ENCODE measurements at regions not wholly inside any gene's neighbourhood (a gene's known extent, or its start where the extent isn't known, plus 50 kb on each side); places are given as distances from the start of the nearest gene placed in this dataset.
A peak's percentile ranks its signal among the peaks of the same experiment; 100 is the strongest.

GRCh38 chr12:72792889-72793288 lies 520.7 kb downstream of the TRHDE start:
- peak; percentile 43 for ATAC-seq (ENCODE audit: low read depth)
- Mint-ChIP-seq H3K27ac (no peak overlapping the region), H3K27me3 (no peaks in the 10 kb centered on the region)

GRCh38 chr12:72793796-72794195 lies 521.6 kb downstream of the TRHDE start:
- Mint-ChIP-seq H3K4me3 (no peak overlapping the region), H3K36me3 (no peaks in the 10 kb centered on the region), H3K4me1 (peaks cover 3% of the 10 kb centered on the region), H3K27ac (no peak overlapping the region), H3K27me3 (no peaks in the 10 kb centered on the region), H3K9me3 (peaks cover 2% of the 10 kb centered on the region)
- DNase-seq (ENCODE audit: low spot score in 2 of 2), result no peak
- ATAC-seq (ENCODE audit: low read depth), result no peak

More at GRCh38 chr12:72792889-72793288, 520.7 kb downstream of the TRHDE start:
- Mint-ChIP-seq H3K4me3 (no peak overlapping the region), H3K4me1 (peaks cover 3% of the 10 kb centered on the region), H3K9me3 (peaks cover 2% of the 10 kb centered on the region), H3K36me3 (no peaks in the 10 kb centered on the region)
- no peak for DNase-seq (ENCODE audit: low spot score in 2 of 2)

- Mint-ChIP-seq H3K9me3 (peaks cover 10% of the 10 kb centered on the region), H3K4me1 (no peaks in the 10 kb centered on the region), H3K27me3 (no peaks in the 10 kb centered on the region), H3K36me3 (peaks cover 1% of the 10 kb centered on the region), H3K27ac (no peak overlapping the region), H3K4me3 (no peak overlapping the region)
- DNase-seq (ENCODE audit: low spot score in 2 of 2) (no peak), ATAC-seq (ENCODE audit: low read depth) (no peak)
Measured at GRCh38 chr12:72815421-72815820, 543.3 kb downstream of the TRHDE start.

GRCh38 chr12:72828662-72829324 lies 556.6 kb downstream of the TRHDE start:
- ATAC-seq (ENCODE audit: low read depth), result no peak
- Mint-ChIP-seq H3K36me3 (no peaks in the 10 kb centered on the region), H3K9me3 (no peaks in the 10 kb centered on the region), H3K4me1 (no peaks in the 10 kb centered on the region), H3K27ac (no peak overlapping the region), H3K4me3 (no peak overlapping the region), H3K27me3 (no peaks in the 10 kb centered on the region)
- DNase-seq (ENCODE audit: low spot score in 2 of 2), result no peak

GRCh38 chr12:72829838-72830237 lies 557.7 kb downstream of the TRHDE start:
- Mint-ChIP-seq H3K27me3 (no peaks in the 10 kb centered on the region), H3K27ac (no peak overlapping the region), H3K36me3 (no peaks in the 10 kb centered on the region), H3K4me3 (no peak overlapping the region), H3K4me1 (no peaks in the 10 kb centered on the region), H3K9me3 (peaks cover 2% of the 10 kb centered on the region)
- DNase-seq (ENCODE audit: low spot score in 2 of 2), result no peak
- ATAC-seq (ENCODE audit: low read depth), result no peak

- Mint-ChIP-seq H3K36me3 (no peaks in the 10 kb centered on the region), H3K27ac (no peak overlapping the region), H3K4me1 (no peaks in the 10 kb centered on the region), H3K27me3 (no peaks in the 10 kb centered on the region), H3K4me3 (no peak overlapping the region), H3K9me3 (peaks cover 2% of the 10 kb centered on the region)
- DNase-seq (ENCODE audit: low spot score in 2 of 2), result no peak
- ATAC-seq (ENCODE audit: low read depth), result no peak
Measured at GRCh38 chr12:72832024-72832423, 559.9 kb downstream of the TRHDE start.

- no peaks in the 10 kb centered on the region for H3K27me3 Mint-ChIP-seq
- H3K36me3 Mint-ChIP-seq, result no peaks in the 10 kb centered on the region
- no peak overlapping the region for H3K4me3 Mint-ChIP-seq
- peaks cover 2% of the 10 kb centered on the region for H3K9me3 Mint-ChIP-seq
- ATAC-seq (ENCODE audit: low read depth) (no peak), DNase-seq (ENCODE audit: low spot score in 2 of 2) (no peak)
- no peaks in the 10 kb centered on the region for H3K4me1 Mint-ChIP-seq
- H3K27ac Mint-ChIP-seq, result no peak overlapping the region
Measured at GRCh38 chr12:72836194-72836593, 564.0 kb downstream of the TRHDE start.

GRCh38 chr12:72839696-72840095 lies 567.5 kb downstream of the TRHDE start:
- H3K36me3 Mint-ChIP-seq, result no peaks in the 10 kb centered on the region
- no peak overlapping the region for H3K4me3 Mint-ChIP-seq
- DNase-seq (ENCODE audit: low spot score in 2 of 2) (no peak), ATAC-seq (ENCODE audit: low read depth) (no peak)
- peaks cover 8% of the 10 kb centered on the region for H3K9me3 Mint-ChIP-seq
- no peaks in the 10 kb centered on the region for H3K27me3 Mint-ChIP-seq
- no peaks in the 10 kb centered on the region for H3K4me1 Mint-ChIP-seq
- no peak overlapping the region for H3K27ac Mint-ChIP-seq

- Mint-ChIP-seq H3K9me3 (peaks cover 2% of the 10 kb centered on the region), H3K36me3 (no peaks in the 10 kb centered on the region), H3K27ac (no peak overlapping the region), H3K4me3 (no peak overlapping the region), H3K27me3 (no peaks in the 10 kb centered on the region), H3K4me1 (no peaks in the 10 kb centered on the region)
- DNase-seq (ENCODE audit: low spot score in 2 of 2) (no peak), ATAC-seq (ENCODE audit: low read depth) (no peak)
Measured at GRCh38 chr12:72863671-72864070, 591.5 kb downstream of the TRHDE start.

- Mint-ChIP-seq H3K9me3 (peaks cover 2% of the 10 kb centered on the region), H3K27me3 (no peaks in the 10 kb centered on the region), H3K4me1 (no peaks in the 10 kb centered on the region), H3K36me3 (no peaks in the 10 kb centered on the region), H3K27ac (no peak overlapping the region), H3K4me3 (no peak overlapping the region)
- ATAC-seq (ENCODE audit: low read depth), result no peak
- DNase-seq (ENCODE audit: low spot score in 2 of 2), result no peak
Measured at GRCh38 chr12:72865921-72866320, 593.8 kb downstream of the TRHDE start.

GRCh38 chr12:72869024-72869423 lies 596.9 kb downstream of the TRHDE start:
- no peaks in the 10 kb centered on the region for H3K4me1 Mint-ChIP-seq
- H3K4me3 Mint-ChIP-seq, result no peak overlapping the region
- no peak for ATAC-seq (ENCODE audit: low read depth)
- H3K9me3 Mint-ChIP-seq, result peaks cover 5% of the 10 kb centered on the region
- H3K27me3 Mint-ChIP-seq, result no peaks in the 10 kb centered on the region
- no peaks in the 10 kb centered on the region for H3K36me3 Mint-ChIP-seq
- H3K27ac Mint-ChIP-seq, result no peak overlapping the region
- no peak for DNase-seq (ENCODE audit: low spot score in 2 of 2)

GRCh38 chr12:72872238-72872887 lies 600.2 kb downstream of the TRHDE start:
- no peaks in the 10 kb centered on the region for H3K27me3 Mint-ChIP-seq
- DNase-seq (ENCODE audit: low spot score in 2 of 2) (no peak), ATAC-seq (ENCODE audit: low read depth) (no peak)
- no peak overlapping the region for H3K4me3 Mint-ChIP-seq
- H3K27ac Mint-ChIP-seq, result no peak overlapping the region
- H3K36me3 Mint-ChIP-seq, result no peaks in the 10 kb centered on the region
- H3K9me3 Mint-ChIP-seq, result peaks cover 10% of the 10 kb centered on the region
- H3K4me1 Mint-ChIP-seq, result no peaks in the 10 kb centered on the region

GRCh38 chr12:72872996-72873395 lies 600.8 kb downstream of the TRHDE start:
- no peak for ATAC-seq (ENCODE audit: low read depth)
- DNase-seq (ENCODE audit: low spot score in 2 of 2), result no peak
- H3K36me3 Mint-ChIP-seq, result no peaks in the 10 kb centered on the region
- no peaks in the 10 kb centered on the region for H3K4me1 Mint-ChIP-seq
- H3K27ac Mint-ChIP-seq, result no peak overlapping the region
- peaks cover 11% of the 10 kb centered on the region for H3K9me3 Mint-ChIP-seq
- no peak overlapping the region for H3K4me3 Mint-ChIP-seq
- H3K27me3 Mint-ChIP-seq, result no peaks in the 10 kb centered on the region

GRCh38 chr12:72876092-72876491 lies 603.9 kb downstream of the TRHDE start:
- no peak for ATAC-seq (ENCODE audit: low read depth)
- no peak for DNase-seq (ENCODE audit: low spot score in 2 of 2)
- no peaks in the 10 kb centered on the region for H3K36me3 Mint-ChIP-seq
- no peaks in the 10 kb centered on the region for H3K4me1 Mint-ChIP-seq
- H3K4me3 Mint-ChIP-seq, result no peak overlapping the region
- no peaks in the 10 kb centered on the region for H3K27me3 Mint-ChIP-seq
- H3K27ac Mint-ChIP-seq, result no peak overlapping the region
- peaks cover 11% of the 10 kb centered on the region for H3K9me3 Mint-ChIP-seq

GRCh38 chr12:72888693-72889092 lies 616.5 kb downstream of the TRHDE start:
- no peak for DNase-seq (ENCODE audit: low spot score in 2 of 2)
- Mint-ChIP-seq H3K36me3 (no peaks in the 10 kb centered on the region), H3K9me3 (no peaks in the 10 kb centered on the region), H3K27ac (no peak overlapping the region), H3K27me3 (no peaks in the 10 kb centered on the region), H3K4me3 (no peak overlapping the region), H3K4me1 (no peaks in the 10 kb centered on the region)
- no peak for ATAC-seq (ENCODE audit: low read depth)

Data from memory B cell (primary cell).